Osteoblast (primary cell): ENCODE measurements at regions not wholly inside any gene's neighbourhood (a gene's known extent, or its start where the extent isn't known, plus 50 kb on each side); places are given as distances from the start of the nearest gene placed in this dataset.

Experiments
- DNase-seq: peaks from one replicate; pipeline ENCODE4 v3.0.0; 2011; ENCODE audit warnings: low spot score, mixed read lengths; ENCODE audit not compliant: insufficient read length; ENCODE audit errors: missing footprints
- H2AFZ ChIP-seq: 2 replicates; pipeline ENCODE4 v1.6.0; 2011; ENCODE audit warnings: mild to moderate bottlenecking, low read length
- H3K27ac ChIP-seq: 2 replicates; pipeline ENCODE4 v1.5.1; 2011; ENCODE audit warnings: mild to moderate bottlenecking, low read depth, low read length, moderate library complexity
- H3K27me3 ChIP-seq: 2 replicates; pipeline ENCODE4 v1.6.0; 2012; ENCODE audit warnings: mild to moderate bottlenecking, control low read depth, inconsistent platforms, low read length, moderate library complexity; ENCODE audit not compliant: insufficient read depth
- H3K36me3 ChIP-seq: 2 replicates; pipeline ENCODE4 v1.5.1; 2011; ENCODE audit warnings: mild to moderate bottlenecking, low read length, control low read depth, moderate library complexity; ENCODE audit not compliant: insufficient read depth
- H3K4me1 ChIP-seq: 2 replicates; pipeline ENCODE4 v1.5.1; 2011; ENCODE audit warnings: mild to moderate bottlenecking, low read length, control low read depth, moderate library complexity; ENCODE audit not compliant: insufficient read depth
- H3K4me2 ChIP-seq: 2 replicates; pipeline ENCODE4 v1.6.0; 2011; ENCODE audit warnings: mild to moderate bottlenecking, low read length; ENCODE audit not compliant: insufficient read depth
- H3K4me3 ChIP-seq: fragments of 200-600 bp; sonication (generic); 3 replicates; pipeline ENCODE4 v1.5.1; 2012; ENCODE audit warnings: mild to moderate bottlenecking, low read length, inconsistent platforms; ENCODE audit not compliant: insufficient read depth
- H3K79me2 ChIP-seq: 2 replicates; pipeline ENCODE4 v1.6.0; 2012; ENCODE audit warnings: mild to moderate bottlenecking, low read length, control low read depth, inconsistent platforms; ENCODE audit not compliant: insufficient read depth
- H3K9me3 ChIP-seq: 2 replicates; pipeline ENCODE4 v1.5.1; 2011; ENCODE audit warnings: low read depth, low read length, control low read depth
- H4K20me1 ChIP-seq: 2 replicates; pipeline ENCODE4 v1.6.0; 2012; ENCODE audit warnings: mild to moderate bottlenecking, low read length, control low read depth; ENCODE audit not compliant: insufficient read depth
- CTCF ChIP-seq: IDR thresholded peaks from 2 replicates; pipeline ENCODE4 v1.5.1; 2011; ENCODE audit warnings: mild to moderate bottlenecking, low read depth, low read length, moderate library complexity; ENCODE audit errors: extremely low read depth

GRCh38 chr9:75604661-75605060 lies 285.8 kb upstream of the PCSK5 start:
- H3K4me3 ChIP-seq: no peak overlapping the region
- H3K9me3 ChIP-seq: no peaks in the 10 kb centered on the region
- H3K27ac ChIP-seq: no peak overlapping the region
- H3K79me2 ChIP-seq: no peaks in the 10 kb centered on the region
- H3K27me3 ChIP-seq: no peaks in the 10 kb centered on the region
- H3K4me2 ChIP-seq: no peak overlapping the region
- no peak overlapping the region for H2AFZ ChIP-seq
- no peak for DNase-seq
- H4K20me1 ChIP-seq: no peaks in the 10 kb centered on the region
- no peak for TF ChIP-seq CTCF
- no peaks in the 10 kb centered on the region for H3K4me1 ChIP-seq
- no peaks in the 10 kb centered on the region for H3K36me3 ChIP-seq

- no peaks in the 10 kb centered on the region for H3K79me2 ChIP-seq
- H3K4me3 ChIP-seq: no peak overlapping the region
- no peak overlapping the region for H3K4me2 ChIP-seq
- no peaks in the 10 kb centered on the region for H3K36me3 ChIP-seq
- H3K27ac ChIP-seq: no peak overlapping the region
- DNase-seq: no peak
- H2AFZ ChIP-seq: no peak overlapping the region
- H3K27me3 ChIP-seq: no peaks in the 10 kb centered on the region
- H4K20me1 ChIP-seq: no peaks in the 10 kb centered on the region
- H3K9me3 ChIP-seq: no peaks in the 10 kb centered on the region
- TF ChIP-seq CTCF: no peak
- no peaks in the 10 kb centered on the region for H3K4me1 ChIP-seq
Observed at GRCh38 chr9:75607521-75607920, 283.0 kb upstream of the PCSK5 start.

GRCh38 chr9:75609401-75609800 lies 281.1 kb upstream of the PCSK5 start:
- TF ChIP-seq CTCF: no peak

GRCh38 chr9:75610246-75610645 lies 280.2 kb upstream of the PCSK5 start:
- H3K27ac ChIP-seq: no peak overlapping the region
- H3K4me1 ChIP-seq: no peaks in the 10 kb centered on the region
- no peaks in the 10 kb centered on the region for H3K79me2 ChIP-seq
- H4K20me1 ChIP-seq: no peaks in the 10 kb centered on the region
- no peak for TF ChIP-seq CTCF
- H3K27me3 ChIP-seq: no peaks in the 10 kb centered on the region
- no peaks in the 10 kb centered on the region for H3K9me3 ChIP-seq
- no peak overlapping the region for H2AFZ ChIP-seq
- H3K36me3 ChIP-seq: no peaks in the 10 kb centered on the region
- no peak overlapping the region for H3K4me2 ChIP-seq
- DNase-seq: no peak
- H3K4me3 ChIP-seq: no peak overlapping the region

More at GRCh38 chr9:75609401-75609800, 281.1 kb upstream of the PCSK5 start:
- no peak overlapping the region for H3K27ac ChIP-seq
- H3K4me3 ChIP-seq: no peak overlapping the region
- no peaks in the 10 kb centered on the region for H4K20me1 ChIP-seq
- no peak overlapping the region for H2AFZ ChIP-seq
- no peak overlapping the region for H3K4me2 ChIP-seq
- H3K4me1 ChIP-seq: no peaks in the 10 kb centered on the region
- DNase-seq: no peak
- no peaks in the 10 kb centered on the region for H3K36me3 ChIP-seq
- no peaks in the 10 kb centered on the region for H3K79me2 ChIP-seq
- no peaks in the 10 kb centered on the region for H3K27me3 ChIP-seq
- H3K9me3 ChIP-seq: no peaks in the 10 kb centered on the region
